Testis (tissue), 2 donors: ENCODE measurements at regions not wholly inside any gene's neighbourhood (a gene's known extent, or its start where the extent isn't known, plus 50 kb on each side); places are given as distances from the start of the nearest gene placed in this dataset.

ENCODE experiments used
- POLR2A ChIP-seq: fragments of 450-650 bp; IDR thresholded peaks from one replicate; pipeline ENCODE4 v1.6.1; 2017; ENCODE audit warnings: antibody characterized with exemption, mild to moderate bottlenecking, moderate library complexity
- TF ChIP-seq, protein P1 (sequence below), 3 experiments: fragments of 450-650 bp in 2 of 3; fragments of 200-600 bp in 1 of 3; sonication (generic) in 1 of 3; IDR thresholded peaks; one replicate each; pipeline ENCODE4 v1.5.1; 2016 to 2019; ENCODE audit warnings: antibody characterized with exemption in 3 of 3, mild to moderate bottlenecking in 2 of 3, moderate library complexity in 1 of 3

- no peak for TF ChIP-seq POLR2A
- TF ChIP-seq, protein P1, sequence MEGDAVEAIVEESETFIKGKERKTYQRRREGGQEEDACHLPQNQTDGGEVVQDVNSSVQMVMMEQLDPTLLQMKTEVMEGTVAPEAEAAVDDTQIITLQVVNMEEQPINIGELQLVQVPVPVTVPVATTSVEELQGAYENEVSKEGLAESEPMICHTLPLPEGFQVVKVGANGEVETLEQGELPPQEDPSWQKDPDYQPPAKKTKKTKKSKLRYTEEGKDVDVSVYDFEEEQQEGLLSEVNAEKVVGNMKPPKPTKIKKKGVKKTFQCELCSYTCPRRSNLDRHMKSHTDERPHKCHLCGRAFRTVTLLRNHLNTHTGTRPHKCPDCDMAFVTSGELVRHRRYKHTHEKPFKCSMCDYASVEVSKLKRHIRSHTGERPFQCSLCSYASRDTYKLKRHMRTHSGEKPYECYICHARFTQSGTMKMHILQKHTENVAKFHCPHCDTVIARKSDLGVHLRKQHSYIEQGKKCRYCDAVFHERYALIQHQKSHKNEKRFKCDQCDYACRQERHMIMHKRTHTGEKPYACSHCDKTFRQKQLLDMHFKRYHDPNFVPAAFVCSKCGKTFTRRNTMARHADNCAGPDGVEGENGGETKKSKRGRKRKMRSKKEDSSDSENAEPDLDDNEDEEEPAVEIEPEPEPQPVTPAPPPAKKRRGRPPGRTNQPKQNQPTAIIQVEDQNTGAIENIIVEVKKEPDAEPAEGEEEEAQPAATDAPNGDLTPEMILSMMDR (IDR thresholded peaks at IDR 0.05) = no peak
Observed at GRCh38 chr12:87661786-87662377, 367.3 kb downstream of the C12orf50 start.
